Parathyroid adenoma (tissue), 2 donors: ENCODE measurements at regions not wholly inside any gene's neighbourhood (a gene's known extent, or its start where the extent isn't known, plus 50 kb on each side); places are given as distances from the start of the nearest gene placed in this dataset.

Source experiments
- H2AFZ ChIP-seq: fragments of 300-600 bp; sonication (generic); one replicate; pipeline ENCODE4 v1.7.0; 2017; ENCODE audit warnings: antibody characterized with exemption, mild to moderate bottlenecking
- H3K27ac ChIP-seq: fragments of 300-600 bp; sonication (generic); one replicate; pipeline ENCODE4 v1.7.0; 2017
- H3K27me3 ChIP-seq: fragments of 300-600 bp; sonication (generic); one replicate; pipeline ENCODE4 v1.7.0; 2017; ENCODE audit warnings: low read length; ENCODE audit not compliant: control insufficient read depth, insufficient read depth
- H3K36me3 ChIP-seq: fragments of 300-600 bp; sonication (generic); one replicate; pipeline ENCODE4 v1.7.0; 2017; ENCODE audit warnings: low read length; ENCODE audit not compliant: control insufficient read depth, insufficient read depth
- H3K4me1 ChIP-seq: fragments of 300-600 bp; sonication (generic); one replicate; pipeline ENCODE4 v1.7.0; 2017; ENCODE audit warnings: control low read depth
- H3K4me2 ChIP-seq: fragments of 300-600 bp; sonication (generic); one replicate; pipeline ENCODE4 v1.7.0; 2017; ENCODE audit warnings: low read length
- H3K4me3 ChIP-seq: fragments of 300-600 bp; sonication (generic); one replicate; pipeline ENCODE4 v1.7.0; 2017; ENCODE audit warnings: low read depth, low read length
- H3K79me2 ChIP-seq: fragments of 300-600 bp; sonication (generic); one replicate; pipeline ENCODE4 v1.7.0; 2017; ENCODE audit warnings: control low read depth
- H3K9ac ChIP-seq: fragments of 300-600 bp; sonication (generic); one replicate; pipeline ENCODE4 v1.7.0; 2017; ENCODE audit warnings: mild to moderate bottlenecking
- H3K9me3 ChIP-seq: fragments of 300-600 bp; sonication (generic); one replicate; pipeline ENCODE4 v1.7.0; 2017; ENCODE audit warnings: low read length; ENCODE audit not compliant: control insufficient read depth
- TF ChIP-seq, protein P1 (sequence below): fragments of 300-600 bp; sonication (generic); IDR thresholded peaks from one replicate; pipeline ENCODE4 v1.7.0; 2017; ENCODE audit warnings: antibody characterized with exemption, mild to moderate bottlenecking
- donor health status: primary hyperparathyroidism.

DNA sequence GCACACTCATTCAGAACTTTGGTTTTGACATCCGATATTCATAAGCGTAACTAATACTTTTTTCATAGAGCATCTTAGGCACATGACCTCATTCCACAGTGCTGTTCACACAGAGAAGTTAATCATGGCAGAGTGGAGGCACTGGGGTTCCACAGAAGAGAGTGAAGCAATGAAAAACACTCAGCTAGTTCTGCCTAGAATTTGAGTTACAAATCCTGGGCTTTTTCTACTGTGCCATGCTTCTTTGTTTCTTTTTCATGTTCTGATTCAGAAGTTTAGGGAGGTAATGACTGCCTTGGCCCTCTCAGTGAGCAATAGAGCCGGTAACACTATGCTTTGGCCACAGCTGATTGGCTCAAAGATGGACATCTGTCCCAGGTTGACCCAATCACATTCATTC lies 176.1 kb upstream of the MITF start:
- no peaks in the 10 kb centered on the region for H3K79me2 ChIP-seq

DNA sequence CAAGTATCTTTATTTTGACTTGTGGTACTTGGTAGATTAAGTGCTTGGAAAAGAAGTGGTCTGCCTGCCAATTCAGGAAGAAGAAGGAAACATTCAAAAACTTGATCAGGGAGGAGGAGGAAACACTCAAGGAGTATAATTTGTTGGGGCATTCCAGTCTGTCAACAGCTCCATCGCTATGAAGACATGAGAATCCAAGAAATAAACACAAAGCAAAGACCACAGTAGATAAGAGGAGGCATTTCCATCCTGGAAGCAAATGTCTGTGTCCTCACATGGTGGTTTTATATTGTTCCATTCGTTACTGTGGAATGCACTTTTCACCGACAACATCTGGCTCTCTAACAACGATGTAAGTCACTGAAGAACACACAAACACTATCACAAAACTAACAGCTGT lies 176.1 kb upstream of the FRMD4B start:
- H3K4me3 ChIP-seq = no peak overlapping the region
- no peak overlapping the region for H2AFZ ChIP-seq

More for the DNA sequence above, 176.1 kb upstream of the MITF start:
- no peak overlapping the region for H2AFZ ChIP-seq
- H3K27me3 ChIP-seq = no peaks in the 10 kb centered on the region
- H3K4me3 ChIP-seq = no peak overlapping the region
- H3K9ac ChIP-seq = no peak overlapping the region
- H3K9me3 ChIP-seq = no peaks in the 10 kb centered on the region
- no peak overlapping the region for H3K27ac ChIP-seq
- H3K4me1 ChIP-seq = no peaks in the 10 kb centered on the region
- TF ChIP-seq, protein P1, sequence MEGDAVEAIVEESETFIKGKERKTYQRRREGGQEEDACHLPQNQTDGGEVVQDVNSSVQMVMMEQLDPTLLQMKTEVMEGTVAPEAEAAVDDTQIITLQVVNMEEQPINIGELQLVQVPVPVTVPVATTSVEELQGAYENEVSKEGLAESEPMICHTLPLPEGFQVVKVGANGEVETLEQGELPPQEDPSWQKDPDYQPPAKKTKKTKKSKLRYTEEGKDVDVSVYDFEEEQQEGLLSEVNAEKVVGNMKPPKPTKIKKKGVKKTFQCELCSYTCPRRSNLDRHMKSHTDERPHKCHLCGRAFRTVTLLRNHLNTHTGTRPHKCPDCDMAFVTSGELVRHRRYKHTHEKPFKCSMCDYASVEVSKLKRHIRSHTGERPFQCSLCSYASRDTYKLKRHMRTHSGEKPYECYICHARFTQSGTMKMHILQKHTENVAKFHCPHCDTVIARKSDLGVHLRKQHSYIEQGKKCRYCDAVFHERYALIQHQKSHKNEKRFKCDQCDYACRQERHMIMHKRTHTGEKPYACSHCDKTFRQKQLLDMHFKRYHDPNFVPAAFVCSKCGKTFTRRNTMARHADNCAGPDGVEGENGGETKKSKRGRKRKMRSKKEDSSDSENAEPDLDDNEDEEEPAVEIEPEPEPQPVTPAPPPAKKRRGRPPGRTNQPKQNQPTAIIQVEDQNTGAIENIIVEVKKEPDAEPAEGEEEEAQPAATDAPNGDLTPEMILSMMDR = no peak
- H3K36me3 ChIP-seq = no peaks in the 10 kb centered on the region
- H3K4me2 ChIP-seq = no peak overlapping the region

DNA sequence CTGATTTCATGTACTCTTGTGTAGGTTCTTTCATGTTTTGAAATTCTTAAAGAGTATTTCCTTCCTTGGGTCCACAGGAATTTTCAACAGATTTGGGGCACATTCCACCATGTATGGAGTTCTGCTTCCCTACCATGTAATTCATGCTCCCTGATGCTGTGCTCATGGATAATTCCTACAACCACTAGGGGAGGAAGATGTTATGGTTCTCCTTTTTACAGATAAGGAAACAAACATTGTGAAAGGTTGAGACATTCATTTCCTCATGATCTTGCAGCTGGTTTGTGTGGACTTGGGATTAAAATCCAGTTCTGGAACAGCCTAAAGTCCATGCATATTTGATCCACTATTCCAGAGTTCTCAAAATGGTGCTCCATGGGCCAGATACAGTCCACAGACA lies 174.9 kb upstream of the FRMD4B start:
- no peaks in the 10 kb centered on the region for H3K9me3 ChIP-seq
- TF ChIP-seq, protein P1 = no peak
- no peak overlapping the region for H3K27ac ChIP-seq
- no peaks in the 10 kb centered on the region for H3K4me1 ChIP-seq
- H3K79me2 ChIP-seq = no peaks in the 10 kb centered on the region
- no peak overlapping the region for H3K9ac ChIP-seq
- no peak overlapping the region for H3K4me3 ChIP-seq
- H2AFZ ChIP-seq = no peak overlapping the region
- H3K4me2 ChIP-seq = no peak overlapping the region
- no peaks in the 10 kb centered on the region for H3K27me3 ChIP-seq
- H3K36me3 ChIP-seq = no peaks in the 10 kb centered on the region

More for the DNA sequence above, 176.1 kb upstream of the FRMD4B start:
- Histone ChIP-seq H3K79me2 (no peaks in the 10 kb centered on the region), H3K36me3 (no peaks in the 10 kb centered on the region), H3K27ac (no peak overlapping the region), H3K9ac (no peak overlapping the region), H3K27me3 (no peaks in the 10 kb centered on the region), H3K4me1 (no peaks in the 10 kb centered on the region), H3K4me2 (no peak overlapping the region), H3K9me3 (no peaks in the 10 kb centered on the region)
- TF ChIP-seq, protein P1 = no peak

DNA sequence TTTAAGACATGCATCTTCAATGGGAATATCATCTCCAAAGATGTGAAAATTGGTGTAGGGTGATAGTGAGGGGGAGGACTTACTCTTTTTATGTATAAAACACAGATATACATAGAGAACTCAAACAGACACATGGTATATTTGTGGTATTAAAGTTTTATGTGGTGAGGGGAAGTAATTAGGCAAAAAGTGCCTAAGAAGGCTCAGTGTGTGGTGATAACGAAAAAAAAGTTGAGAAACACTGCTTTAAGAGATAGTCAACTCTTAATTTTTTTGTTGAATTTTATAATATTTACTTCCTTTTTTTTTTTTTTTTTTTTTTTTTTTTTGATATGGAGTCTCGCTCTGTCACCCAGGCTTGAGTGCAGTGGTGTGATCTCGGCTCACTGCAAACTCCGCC lies 174.2 kb upstream of the FRMD4B start:
- H2AFZ ChIP-seq = no peak overlapping the region
- H3K4me2 ChIP-seq = no peak overlapping the region
- H3K36me3 ChIP-seq = no peaks in the 10 kb centered on the region
- no peaks in the 10 kb centered on the region for H3K4me1 ChIP-seq
- no peak overlapping the region for H3K9ac ChIP-seq
- no peak overlapping the region for H3K4me3 ChIP-seq
- H3K9me3 ChIP-seq = no peaks in the 10 kb centered on the region
- no peak overlapping the region for H3K27ac ChIP-seq
- no peaks in the 10 kb centered on the region for H3K27me3 ChIP-seq
- H3K79me2 ChIP-seq = no peaks in the 10 kb centered on the region
- TF ChIP-seq, protein P1 = no peak

DNA sequence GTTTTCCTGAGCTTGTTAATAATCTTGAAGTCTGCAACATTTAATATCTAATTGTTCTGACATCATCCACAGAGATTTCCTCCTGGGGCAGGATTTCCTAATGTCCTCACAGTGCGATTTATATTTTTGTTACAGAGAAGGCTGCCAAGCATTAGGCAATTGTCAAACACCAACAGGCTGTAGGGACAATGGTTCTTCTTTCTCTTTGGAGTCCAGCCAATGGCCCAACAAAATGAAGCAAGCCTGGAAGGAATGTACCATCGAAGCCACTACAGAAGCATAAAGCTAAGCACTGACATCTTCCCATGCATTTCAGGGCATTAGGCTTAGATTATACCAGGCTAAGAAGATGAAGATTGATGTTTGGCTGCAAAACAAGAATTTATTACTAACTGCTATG lies 173.0 kb upstream of the FRMD4B start:
- Histone ChIP-seq H3K9me3 (no peaks in the 10 kb centered on the region), H3K4me2 (no peak overlapping the region), H3K9ac (no peak overlapping the region), H3K27me3 (no peaks in the 10 kb centered on the region), H3K4me1 (no peaks in the 10 kb centered on the region), H2AFZ (no peak overlapping the region), H3K27ac (no peak overlapping the region), H3K36me3 (no peaks in the 10 kb centered on the region), H3K79me2 (no peaks in the 10 kb centered on the region), H3K4me3 (no peak overlapping the region)
- TF ChIP-seq, protein P1 = no peak
